Uterus (tissue), 2 donors: ENCODE measurements at regions not wholly inside any gene's neighbourhood (a gene's known extent, or its start where the extent isn't known, plus 50 kb on each side); places are given as distances from the start of the nearest gene placed in this dataset.

Source experiments
- CTCF ChIP-seq, 4 experiments: fragments of 200-600 bp in 2 of 4; fragments of 450-650 bp in 2 of 4; sonication (generic) in 2 of 4; IDR thresholded peaks; one replicate each; pipeline ENCODE4 v1.5.1; 2016 to 2019; ENCODE audit warnings: antibody characterized with exemption in 4 of 4, mild to moderate bottlenecking in 2 of 4, moderate library complexity in 1 of 4
- POLR2A ChIP-seq, 2 donors: fragments of 450-650 bp; IDR thresholded peaks; one replicate each; pipeline ENCODE4 v1.6.1; 2016; ENCODE audit warnings: antibody characterized with exemption in 2 of 2, mild to moderate bottlenecking in 1 of 2, moderate library complexity in 1 of 2

DNA sequence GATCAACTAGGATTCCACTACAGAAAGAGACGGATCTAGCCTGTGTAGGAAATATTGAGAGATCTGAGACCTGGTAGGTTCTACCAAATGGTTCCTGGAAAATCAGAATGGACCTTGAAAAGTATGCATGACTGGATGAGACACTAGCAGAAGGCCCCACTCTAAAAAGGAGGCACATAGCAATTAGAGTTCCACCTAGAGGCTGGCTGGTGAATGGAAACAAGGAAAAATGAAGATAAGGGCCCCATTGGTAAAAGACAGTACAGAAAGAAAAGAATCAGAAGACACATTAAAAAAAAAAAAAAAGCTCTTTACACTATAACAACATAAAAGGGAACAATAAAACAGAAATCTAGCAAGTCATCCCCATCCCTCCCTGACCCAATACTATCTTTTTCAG is 518.5 kb downstream of the NR2F1-AS1 start:
- TF ChIP-seq CTCF (IDR thresholded peaks at IDR 0.05), result no peak
- TF ChIP-seq POLR2A (IDR thresholded peaks at IDR 0.05), result no peak
